SK-N-SH treated with all-trans-retinoic acid at 6 μM for 48 hours (cell line): ENCODE measurements at regions not wholly inside any gene's neighbourhood (a gene's known extent, or its start where the extent isn't known, plus 50 kb on each side); places are given as distances from the start of the nearest gene placed in this dataset.
A peak's percentile ranks its signal among the peaks of the same experiment; 100 is the strongest.

ENCODE experiments used
- ATAC-seq: fragments of 200-7000 bp; cut with Tn5 transposase; 3 replicates; pipeline ENCODE4 v1.9.1; 2020; ENCODE audit warnings: mild to moderate bottlenecking, moderate library complexity
- ARNTL ChIP-seq: fragments of 450-650 bp; formaldehyde crosslinking; IDR thresholded peaks from 2 replicates; pipeline ENCODE4 v1.5.0; 2020; ENCODE audit warnings: low read depth, mild to moderate bottlenecking, moderate library complexity, borderline replicate concordance
- CREB5 ChIP-seq: fragments of 250-450 bp; sonication (Bioruptor Pico); IDR thresholded peaks from 2 replicates; pipeline ENCODE4 v1.5.1; 2020; ENCODE audit warnings: low read depth, mild to moderate bottlenecking, moderate library complexity
- CSDC2 ChIP-seq: fragments of 250-450 bp; sonication (Bioruptor Pico); IDR thresholded peaks from 2 replicates; pipeline ENCODE4 v1.5.0; 2020; ENCODE audit warnings: mild to moderate bottlenecking, moderate library complexity
- CSRNP3 ChIP-seq: fragments of 250-450 bp; sonication (Bioruptor Pico); IDR thresholded peaks from 2 replicates; pipeline ENCODE4 v1.5.1; 2021; ENCODE audit warnings: mild to moderate bottlenecking, moderate library complexity
- ESRRG ChIP-seq: fragments of 250-450 bp; sonication (Bioruptor Pico); IDR thresholded peaks from 2 replicates; pipeline ENCODE4 v1.6.1; 2021; ENCODE audit warnings: mild to moderate bottlenecking
- GLIS3 ChIP-seq: fragments of 250-450 bp; sonication (Bioruptor Pico); IDR thresholded peaks from 2 replicates; pipeline ENCODE4 v1.5.0; 2020; ENCODE audit warnings: mild to moderate bottlenecking, moderate library complexity
- ISL1 ChIP-seq: fragments of 250-450 bp; sonication (Bioruptor Pico); IDR thresholded peaks from 2 replicates; pipeline ENCODE4 v2.1.2; 2022; ENCODE audit warnings: mild to moderate bottlenecking, moderate library complexity
- OSR1 ChIP-seq: fragments of 250-450 bp; sonication (Bioruptor Pico); IDR thresholded peaks from 2 replicates; pipeline ENCODE4 v1.8.0; 2022; ENCODE audit warnings: moderate library complexity, mild to moderate bottlenecking, inconsistent platforms
- PATZ1 ChIP-seq: fragments of 250-450 bp; sonication (Bioruptor Pico); IDR thresholded peaks from 2 replicates; pipeline ENCODE4 v1.8.0; 2020; ENCODE audit warnings: mild to moderate bottlenecking, moderate library complexity, borderline replicate concordance
- POU6F1 ChIP-seq: fragments of 250-450 bp; sonication (Bioruptor Pico); IDR thresholded peaks from 2 replicates; pipeline ENCODE4 v1.8.0; 2021; ENCODE audit warnings: low read depth, mild to moderate bottlenecking, moderate library complexity, borderline replicate concordance
- PPARA ChIP-seq: fragments of 250-450 bp; sonication (Bioruptor Pico); IDR thresholded peaks from 2 replicates; pipeline ENCODE4 v1.5.0; 2020; ENCODE audit warnings: mild to moderate bottlenecking, borderline replicate concordance
- RARB ChIP-seq: fragments of 250-450 bp; sonication (Bioruptor Pico); IDR thresholded peaks from 2 replicates; pipeline ENCODE4 v1.8.0; 2021; ENCODE audit warnings: mild to moderate bottlenecking, moderate library complexity
- SNAI2 ChIP-seq: fragments of 250-450 bp; sonication (Bioruptor Pico); IDR thresholded peaks from 2 replicates; pipeline ENCODE4 v1.5.0; 2020; ENCODE audit warnings: mild to moderate bottlenecking, moderate library complexity
- TCF4 ChIP-seq: fragments of 250-450 bp; sonication (Bioruptor Pico); IDR thresholded peaks from 2 replicates; pipeline ENCODE4 v1.8.0; 2021; ENCODE audit warnings: mild to moderate bottlenecking, moderate library complexity, borderline replicate concordance
- TOX ChIP-seq: fragments of 250-450 bp; sonication (Bioruptor Pico); IDR thresholded peaks from 2 replicates; pipeline ENCODE4 v1.8.0; 2021; ENCODE audit warnings: mild to moderate bottlenecking, moderate library complexity, borderline replicate concordance
- TSHZ2 ChIP-seq: fragments of 250-450 bp; sonication (Bioruptor Pico); IDR thresholded peaks from 2 replicates; pipeline ENCODE4 v1.5.0; 2020; ENCODE audit warnings: mild to moderate bottlenecking, moderate library complexity
- ZC3H10 ChIP-seq: fragments of 250-450 bp; sonication (Bioruptor Pico); IDR thresholded peaks from 2 replicates; pipeline ENCODE4 v1.5.1; 2021; ENCODE audit warnings: mild to moderate bottlenecking, moderate library complexity
- ZFP3 ChIP-seq: fragments of 250-450 bp; sonication (Bioruptor Pico); IDR thresholded peaks from 2 replicates; pipeline ENCODE4 v1.5.0; 2020; ENCODE audit warnings: mild to moderate bottlenecking, moderate library complexity
- ZFP30 ChIP-seq: fragments of 450-650 bp; formaldehyde crosslinking; IDR thresholded peaks from 2 replicates; pipeline ENCODE4 v1.5.0; 2022; ENCODE audit warnings: mild to moderate bottlenecking, moderate library complexity
- ZNF565 ChIP-seq: fragments of 450-650 bp; formaldehyde crosslinking; conservative IDR thresholded peaks from 2 replicates; pipeline ENCODE4 v1.5.0; 2020; ENCODE audit warnings: low read depth, mild to moderate bottlenecking, moderate library complexity
- ZNF70 ChIP-seq: fragments of 450-650 bp; formaldehyde crosslinking; IDR thresholded peaks from 2 replicates; pipeline ENCODE4 v1.5.0; 2020; ENCODE audit warnings: mild to moderate bottlenecking, moderate library complexity
- ZNF8 ChIP-seq: fragments of 450-650 bp; formaldehyde crosslinking; IDR thresholded peaks from 2 replicates; pipeline ENCODE4 v1.5.0; 2020; ENCODE audit warnings: mild to moderate bottlenecking, moderate library complexity

- no peak for TF ChIP-seq ESRRG (CRISPR knock-in tag)
- no peak for TF ChIP-seq POU6F1 (CRISPR knock-in tag)
- no peak for TF ChIP-seq SNAI2
- no peak for TF ChIP-seq ZC3H10 (CRISPR knock-in tag)
- no peak for TF ChIP-seq CSDC2 (CRISPR knock-in tag)
- no peak for TF ChIP-seq TSHZ2 (CRISPR knock-in tag)
- TF ChIP-seq ZNF565 (CRISPR knock-in tag) = no peak
- TF ChIP-seq CSRNP3 (CRISPR knock-in tag) = no peak
- no peak for TF ChIP-seq ZFP30 (CRISPR knock-in tag)
- no peak for TF ChIP-seq GLIS3 (CRISPR knock-in tag)
- TF ChIP-seq ARNTL (CRISPR knock-in tag) = no peak
- TF ChIP-seq TCF4 (CRISPR knock-in tag) = no peak
- TF ChIP-seq, all 23 proteins: peak for 0
- peak; percentile 68 for ATAC-seq
Measured at GRCh38 chr1:229114850-229115365, 156.0 kb upstream of the RAB4A start.

- TF ChIP-seq ARNTL (CRISPR knock-in tag) = no peak
- TF ChIP-seq RARB (CRISPR knock-in tag) = no peak
- TF ChIP-seq ZNF70 (CRISPR knock-in tag) = no peak
- no peak for TF ChIP-seq TCF4 (CRISPR knock-in tag)
- no peak for TF ChIP-seq PPARA (CRISPR knock-in tag)
- TF ChIP-seq GLIS3 (CRISPR knock-in tag) = no peak
- TF ChIP-seq TOX (CRISPR knock-in tag) = no peak
- no peak for TF ChIP-seq ISL1 (CRISPR knock-in tag)
- TF ChIP-seq PATZ1 (CRISPR knock-in tag) = no peak
- no peak for TF ChIP-seq ZC3H10 (CRISPR knock-in tag)
- no peak for TF ChIP-seq ZFP3 (CRISPR knock-in tag)
- no peak for TF ChIP-seq CSDC2 (CRISPR knock-in tag)
- TF ChIP-seq ZNF8 (CRISPR knock-in tag) = no peak
- TF ChIP-seq ZNF565 (CRISPR knock-in tag) = no peak
- no peak for TF ChIP-seq CREB5 (CRISPR knock-in tag)
- TF ChIP-seq SNAI2 = no peak
- TF ChIP-seq ZFP30 (CRISPR knock-in tag) = no peak
- no peak for TF ChIP-seq OSR1 (CRISPR knock-in tag)
- no peak for TF ChIP-seq ESRRG (CRISPR knock-in tag)
- TF ChIP-seq TSHZ2 (CRISPR knock-in tag) = no peak
- ATAC-seq = no peak
Measured at GRCh38 chr1:229116114-229116513, 154.8 kb upstream of the RAB4A start.
